ENCODE measurements at regions not wholly inside any gene's neighbourhood (a gene's known extent, or its start where the extent isn't known, plus 50 kb on each side); places are given as distances from the start of the nearest gene placed in this dataset.

- TF ChIP-seq CTCF (optimal IDR thresholded peaks at IDR 0.05 in 1 of 3, IDR thresholded peaks at IDR 0.05 in 1 of 3, conservative IDR thresholded peaks at IDR 0.05 in 1 of 3; ENCODE audit: extremely low read depth in 1 of 3, insufficient read depth in 2 of 3, low read length in 3 of 3), result no peak
- no peak for TF ChIP-seq EZH2 (IDR thresholded peaks at IDR 0.05; ENCODE audit: low read length)
These were observed 369.6 kb upstream of the RORA start for GRCh38 chr15:61598655-61599054.

Measured in keratinocyte (primary cell).